ENCODE measurements at regions not wholly inside any gene's neighbourhood (a gene's known extent, or its start where the extent isn't known, plus 50 kb on each side); places are given as distances from the start of the nearest gene placed in this dataset.

GRCh38 chr18:56483386-56483785 is 155.0 kb downstream of the TXNL1 start:
- Histone ChIP-seq H3K27ac (ENCODE audit: insufficient read depth, low read length) (no peak overlapping the region), H3K23ac (ENCODE audit: low read depth, low read length) (no peak overlapping the region), H4K20me1 (ENCODE audit: insufficient read depth, low read length) (no peaks in the 10 kb centered on the region), H4K5ac (ENCODE audit: low read depth, low read length) (no peak overlapping the region), H3K4me2 (ENCODE audit: low read depth, low read length) (no peak overlapping the region), H4K8ac (ENCODE audit: low read depth in 2 of 2, low read length in 2 of 2) (no peak overlapping the region), H2AFZ (replicated peaks; ENCODE audit: low read length, poor library complexity) (no peak overlapping the region), H2BK5ac (ENCODE audit: low read depth, low read length, poor library complexity, severe bottlenecking) (no peak overlapping the region), H3K4ac (ENCODE audit: low read depth, low read length) (no peak overlapping the region), H3K9me3 (ENCODE audit: control insufficient read depth, insufficient read depth, low read length) (no peaks in the 10 kb centered on the region), H3K4me3 (ENCODE audit: insufficient read depth, low read depth, low read length) (no peak overlapping the region), H4K91ac (ENCODE audit: insufficient read depth, low read depth, low read length) (no peak overlapping the region), H3K56ac (ENCODE audit: extremely low read depth, insufficient read depth, low read length) (no peak overlapping the region), H2BK120ac (ENCODE audit: low read depth, low read length) (no peak overlapping the region), H2AK9ac (replicated peaks; ENCODE audit: low read depth, low read length, poor library complexity) (no peak overlapping the region), H3K79me1 (ENCODE audit: low read depth in 1 of 2, low read length in 2 of 2) (no peaks in the 10 kb centered on the region), H3K36me3 (ENCODE audit: control insufficient read depth, insufficient read depth, low read length) (no peaks in the 10 kb centered on the region), H3K18ac (ENCODE audit: low read depth, low read length) (no peak overlapping the region), H3K4me1 (ENCODE audit: control insufficient read depth, insufficient read depth, low read length) (no peaks in the 10 kb centered on the region), H3K9ac (ENCODE audit: low read depth, low read length) (no peak overlapping the region), H2AK5ac (ENCODE audit: low read depth, low read length) (no peak overlapping the region), H2BK15ac (ENCODE audit: low read depth, low read length) (no peak overlapping the region), H3K14ac (replicated peaks; ENCODE audit: low read depth, low read length) (no peak overlapping the region), H3K27me3 (ENCODE audit: control insufficient read depth, insufficient read depth, low read length) (peaks cover 2% of the 10 kb centered on the region; the same call in 1 of the 2 replicates), H3K9me1 (ENCODE audit: insufficient read depth, low read length) (no peaks in the 10 kb centered on the region), H2BK20ac (ENCODE audit: low read depth, low read length) (no peak overlapping the region)
- ChIA-PET CTCF (no interaction called here), POLR2A (ENCODE audit: unreplicated experiment) (no interaction called here)
- in situ Hi-C loops (cut with MboI; ENCODE audit: low sequenced_read_pairs) (no loop called here), dilution Hi-C loops (cut with HindIII; ENCODE audit: low sequenced_read_pairs, unreplicated experiment) (no loop called here), intact Hi-C loops (cut with micrococcal nuclease) (no loop called here)
- no TSS peak for BruUV-seq (replicated peaks)
- WGBS, 2 experiments (ENCODE audit: extremely low coverage in 2 of 2, insufficient read length in 1 of 2), result 59% methylated on average over 2 of the region's 2 CpGs; no CpG with 5 or more reads in 1 of the 2 experiments
- TF ChIP-seq CHD1 (IDR thresholded peaks at IDR 0.05; ENCODE audit: low read depth, low read length) (no peak), BHLHE40 (IDR thresholded peaks at IDR 0.05; ENCODE audit: low read depth, low read length) (no peak), CEBPB (IDR thresholded peaks at IDR 0.05; ENCODE audit: low read depth, low read length) (no peak), MAZ (IDR thresholded peaks at IDR 0.05; ENCODE audit: borderline replicate concordance, low read depth, low read length) (no peak), POLR2A (IDR thresholded peaks at IDR 0.05; ENCODE audit: low read depth, low read length) (no peak), RFX5 (IDR thresholded peaks at IDR 0.05; ENCODE audit: low read depth, low read length) (no peak), SMC3 (IDR thresholded peaks at IDR 0.05; ENCODE audit: low read depth, low read length) (no peak), ELK1 (IDR thresholded peaks at IDR 0.05; ENCODE audit: borderline replicate concordance, low read depth, low read length) (no peak), MAFK (IDR thresholded peaks at IDR 0.05; ENCODE audit: low read depth, low read length) (no peak)
- TF ChIP-seq, protein P1, sequence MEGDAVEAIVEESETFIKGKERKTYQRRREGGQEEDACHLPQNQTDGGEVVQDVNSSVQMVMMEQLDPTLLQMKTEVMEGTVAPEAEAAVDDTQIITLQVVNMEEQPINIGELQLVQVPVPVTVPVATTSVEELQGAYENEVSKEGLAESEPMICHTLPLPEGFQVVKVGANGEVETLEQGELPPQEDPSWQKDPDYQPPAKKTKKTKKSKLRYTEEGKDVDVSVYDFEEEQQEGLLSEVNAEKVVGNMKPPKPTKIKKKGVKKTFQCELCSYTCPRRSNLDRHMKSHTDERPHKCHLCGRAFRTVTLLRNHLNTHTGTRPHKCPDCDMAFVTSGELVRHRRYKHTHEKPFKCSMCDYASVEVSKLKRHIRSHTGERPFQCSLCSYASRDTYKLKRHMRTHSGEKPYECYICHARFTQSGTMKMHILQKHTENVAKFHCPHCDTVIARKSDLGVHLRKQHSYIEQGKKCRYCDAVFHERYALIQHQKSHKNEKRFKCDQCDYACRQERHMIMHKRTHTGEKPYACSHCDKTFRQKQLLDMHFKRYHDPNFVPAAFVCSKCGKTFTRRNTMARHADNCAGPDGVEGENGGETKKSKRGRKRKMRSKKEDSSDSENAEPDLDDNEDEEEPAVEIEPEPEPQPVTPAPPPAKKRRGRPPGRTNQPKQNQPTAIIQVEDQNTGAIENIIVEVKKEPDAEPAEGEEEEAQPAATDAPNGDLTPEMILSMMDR (conservative IDR thresholded peaks at IDR 0.05; ENCODE audit: low read depth, low read length), result no peak
- no peak for ATAC-seq (ENCODE audit: low read depth)
- no peak for DNase-seq

Measured in IMR-90 (cell line).